Right cardiac atrium (tissue), 5 donors: ENCODE measurements at regions not wholly inside any gene's neighbourhood (a gene's known extent, or its start where the extent isn't known, plus 50 kb on each side); places are given as distances from the start of the nearest gene placed in this dataset.
"Not testable (repeated sequence)": the region's sequence is repeated elsewhere in the genome, so short reads cannot be mapped to it uniquely, and the experiment has no call there.

ENCODE experiments used
- ATAC-seq, 2 donors: fragments of 200-7000 bp; cut with Tn5 transposase; one replicate each; pipeline versions ENCODE4 v1.8.0 to v1.9.1; 2020; ENCODE audit warnings: moderate library complexity in 2 of 2, mild to moderate bottlenecking in 1 of 2
- DNase-seq, 3 donors: peaks; one replicate each; pipeline ENCODE4 v3.0.0-alpha.2; 2020
- H3K27ac ChIP-seq: one replicate; pipeline ENCODE4 v1.5.1; 2013; ENCODE audit warnings: mild to moderate bottlenecking, low read length, control low read depth, moderate library complexity
- H3K27me3 ChIP-seq: one replicate; pipeline ENCODE4 v1.6.1; 2013; ENCODE audit not compliant: control insufficient read depth, insufficient read depth
- H3K4me1 ChIP-seq: one replicate; pipeline ENCODE4 v1.6.1; 2013; ENCODE audit warnings: low read length; ENCODE audit not compliant: control insufficient read depth, insufficient read depth
- H3K4me3 ChIP-seq: one replicate; pipeline ENCODE4 v1.5.1; 2013; ENCODE audit warnings: low read length, control low read depth
- H3K9me3 ChIP-seq: one replicate; pipeline ENCODE4 v1.6.1; 2013; ENCODE audit warnings: low read length; ENCODE audit not compliant: control insufficient read depth
- WGBS: extraction: QIAGEN DNeasy Blood & Tissue Kit; methylation state at CpG from one replicate; pipeline ENCODE4 v1.1.7; 2013; 5-methylcytosine and 5-hydroxymethylcytosine counted together
- intact Hi-C, 4 donors: fragments of 100-400 bp; cut with DNase I; formaldehyde crosslinking; loops; one replicate each; pipeline versions ENCODE4 v1.11.0 to v1.14.0; 2022 to 2023
- donor health status: healthy with polysubstance abuse.
- donor health status: DM: no; HTN: yes; CAD: no.
- donor health status: DM: no; HTN: no; CAD: no.
- donor health status: DM: no; HTN: yes; CAD: no; lungs with severe emphysema.
- donor health status: DM: yes; HTN: yes; CAD: no.

DNA sequence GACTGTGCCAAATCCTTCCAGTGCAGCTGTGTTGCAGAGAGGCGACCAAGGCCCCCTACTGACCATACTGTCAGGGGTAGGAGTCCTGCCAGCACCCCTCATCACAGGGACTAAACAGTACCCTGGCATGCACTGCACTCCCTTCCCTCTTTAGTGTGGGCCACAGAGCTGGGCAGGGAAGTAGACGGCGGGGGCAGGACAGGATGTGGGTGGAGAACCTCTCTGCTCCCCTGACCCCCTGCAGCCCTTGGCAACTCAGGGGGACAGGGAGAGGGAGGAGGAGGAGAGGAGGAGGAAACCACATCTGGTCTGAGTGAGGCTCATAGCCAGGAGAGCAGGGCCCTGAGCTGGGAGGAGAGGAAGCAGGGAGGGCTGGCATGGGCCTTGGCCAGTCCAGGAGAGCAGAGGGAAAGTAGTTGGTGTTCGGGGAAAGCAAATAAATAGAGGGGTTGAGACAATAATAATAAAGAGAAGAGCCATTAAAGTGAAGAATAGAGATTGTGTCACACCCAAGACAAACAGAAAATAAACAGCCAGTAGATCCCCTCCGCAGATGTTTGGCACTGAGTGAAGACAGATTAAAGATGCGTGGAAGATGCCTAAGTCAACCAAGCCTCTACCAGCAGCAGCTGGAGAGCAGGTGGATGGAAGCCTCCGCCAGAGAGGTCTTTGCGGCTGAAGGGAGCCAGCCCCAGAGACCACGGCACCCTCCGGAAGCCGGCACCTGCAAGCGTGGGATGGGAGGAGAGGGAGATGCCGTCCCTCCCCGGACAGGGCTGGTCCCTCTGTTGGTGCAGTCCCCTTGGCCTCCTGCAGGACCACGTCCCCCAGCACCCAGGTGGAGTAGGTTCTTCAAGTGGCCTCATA, 61.5 kb downstream of the RPUSD4 start:
- WGBS: 79% methylated on average over 15 of the region's 15 CpGs

DNA sequence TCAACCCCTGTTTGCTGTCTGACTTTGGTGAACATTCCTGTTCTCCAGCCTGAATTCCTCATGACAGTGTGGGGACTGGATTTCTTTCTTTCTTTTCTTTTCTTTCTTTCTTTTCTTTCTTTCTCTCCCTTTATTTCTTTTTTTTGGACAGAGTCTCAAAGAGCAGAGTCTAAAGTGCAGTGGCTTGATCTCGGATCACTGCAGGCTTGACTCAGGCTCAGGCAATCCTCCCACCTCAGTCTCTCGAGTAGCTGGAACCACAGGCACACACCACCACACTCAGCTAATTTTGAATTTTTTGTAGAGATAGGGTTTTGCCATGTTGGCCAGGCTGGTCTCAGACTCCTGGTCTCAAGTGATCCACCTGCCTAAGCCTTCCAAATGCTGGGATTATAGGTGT, 63.1 kb downstream of the RPUSD4 start:
- H3K9me3 ChIP-seq: no peaks in the 10 kb centered on the region
- ATAC-seq (no peak), DNase-seq (no peak)
- no peaks in the 10 kb centered on the region for H3K27me3 ChIP-seq
- intact Hi-C loops: no loop called here
- WGBS: 82% methylated on average over 2 of the region's 2 CpGs
- no peak overlapping the region for H3K4me3 ChIP-seq
- H3K27ac ChIP-seq: no peak overlapping the region
- no peaks in the 10 kb centered on the region for H3K4me1 ChIP-seq

More for the DNA sequence above, 61.5 kb downstream of the RPUSD4 start:
- no peak overlapping the region for H3K27ac ChIP-seq
- H3K4me1 ChIP-seq: no peaks in the 10 kb centered on the region
- ATAC-seq (peak in 1 of 2 donors; percentile 39), DNase-seq (no peak)
- intact Hi-C loops: loop anchor here in 1 of 4 donors (1.0 kb wide), 1 partner anchor 28 kb away; no protein-coding TSS in a partner anchor
- H3K9me3 ChIP-seq: no peaks in the 10 kb centered on the region
- H3K4me3 ChIP-seq: no peak overlapping the region
- no peaks in the 10 kb centered on the region for H3K27me3 ChIP-seq

DNA sequence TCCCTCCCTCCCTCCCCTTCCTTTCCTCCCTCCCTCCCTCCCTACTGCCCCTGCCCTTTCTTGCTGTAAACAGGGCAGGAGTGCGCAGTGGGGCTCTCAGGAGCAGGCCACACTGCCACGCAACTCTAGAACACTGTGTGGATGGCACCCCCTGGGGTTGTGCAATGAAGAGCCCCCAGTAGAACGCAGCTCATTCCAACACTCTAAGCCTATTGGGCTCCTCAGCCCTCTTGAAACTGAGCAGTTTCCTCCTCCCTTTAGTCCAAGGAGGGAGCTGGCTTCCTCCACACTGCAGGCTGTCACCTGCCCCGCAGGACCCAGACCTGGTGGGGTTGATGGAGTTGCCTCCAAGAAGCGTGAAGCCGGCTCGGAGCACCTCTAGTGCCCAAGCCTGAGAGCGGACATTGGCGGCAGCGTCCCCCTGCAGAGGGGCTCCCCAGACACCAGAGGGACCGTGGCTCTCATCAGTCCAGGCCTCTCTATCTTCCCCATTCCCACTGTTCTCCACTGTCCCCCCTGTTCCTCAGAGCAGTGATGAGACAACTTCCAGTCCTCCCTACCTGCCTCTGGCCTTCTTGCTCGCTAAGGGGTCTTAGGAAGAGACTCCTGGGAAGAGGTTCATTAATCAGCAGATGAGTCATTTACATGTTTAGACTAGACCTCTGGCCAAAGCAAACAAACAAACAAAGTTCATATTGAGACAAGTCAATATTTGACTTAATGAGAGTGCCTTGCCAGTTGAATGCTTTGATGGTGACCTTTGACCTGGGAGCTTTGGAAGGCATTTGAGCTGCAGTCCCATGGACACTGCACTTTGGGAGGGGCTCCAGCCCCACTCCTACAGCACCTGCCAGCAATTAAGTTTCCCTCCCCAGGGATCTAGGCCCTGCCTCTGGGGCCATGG, 64.0 kb downstream of the RPUSD4 start:
- H3K9me3 ChIP-seq: no peaks in the 10 kb centered on the region
- DNase-seq (no peak), ATAC-seq (peak in 1 of 2 donors; percentile 33)
- no peaks in the 10 kb centered on the region for H3K27me3 ChIP-seq
- no peak overlapping the region for H3K4me3 ChIP-seq
- H3K4me1 ChIP-seq: no peaks in the 10 kb centered on the region
- H3K27ac ChIP-seq: no peak overlapping the region
- intact Hi-C loops: no loop called here
- 92% methylated on average over 12 of the region's 12 CpGs for WGBS

DNA sequence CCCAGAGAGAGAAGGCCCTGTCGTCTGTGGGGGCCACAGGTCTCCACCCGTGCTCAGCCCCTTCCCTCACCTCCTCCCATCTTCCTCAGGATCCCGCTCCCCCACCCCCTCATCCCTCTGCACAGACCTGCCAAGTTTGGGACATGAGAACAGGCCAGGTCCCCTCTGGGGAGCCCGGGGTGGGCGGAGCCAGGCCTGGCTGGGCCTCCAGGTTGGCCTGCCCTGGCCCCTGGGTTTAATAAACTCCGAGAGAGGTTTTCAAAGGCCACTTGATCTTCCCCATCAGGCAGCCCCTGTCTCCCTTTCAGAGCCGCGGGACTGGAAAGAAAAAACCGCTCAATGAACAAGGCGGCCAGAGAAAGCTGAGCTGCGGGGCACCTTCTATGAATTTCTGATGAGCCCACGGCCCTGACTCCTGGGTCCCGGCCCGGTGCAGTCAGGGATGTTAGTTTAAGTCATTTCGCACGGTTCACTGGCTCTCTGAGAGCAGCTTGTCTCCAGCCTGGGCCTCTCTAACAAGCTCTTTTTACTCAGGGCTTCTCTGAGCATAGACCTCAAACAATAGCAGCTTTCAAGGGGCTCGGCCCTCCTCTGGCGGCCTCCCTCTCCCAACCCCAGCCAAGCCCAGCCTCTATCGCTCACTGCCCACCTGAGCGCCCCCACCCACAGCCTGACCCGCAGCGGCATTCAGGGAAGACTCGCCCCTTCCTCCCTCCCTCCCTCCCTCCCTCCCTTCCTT, 64.8 kb downstream of the RPUSD4 start:
- intact Hi-C loops: no loop called here
- peak in 1 of 2 donors; percentile 18 for ATAC-seq
- 51% methylated on average over 23 of the region's 23 CpGs for WGBS

DNA sequence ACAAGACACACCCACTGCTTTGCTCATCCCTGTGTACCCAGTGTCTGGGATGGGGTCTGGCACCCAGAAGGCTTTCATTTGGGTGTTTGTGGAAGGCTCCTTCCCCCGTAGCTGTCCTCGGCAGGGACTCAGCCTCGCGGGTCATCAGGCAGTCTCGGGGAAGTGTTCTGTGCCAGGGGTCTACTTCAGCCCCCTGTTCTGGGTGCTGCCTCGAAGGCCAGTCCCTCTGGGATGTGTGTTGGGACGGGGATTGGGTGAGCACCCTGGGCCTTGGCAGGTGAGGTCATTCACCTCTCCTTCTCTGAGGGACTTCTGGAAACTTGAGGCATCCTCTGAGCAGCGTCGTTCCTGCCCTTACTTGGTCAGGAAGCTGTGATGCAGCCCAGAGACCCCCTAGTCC, 65.5 kb downstream of the RPUSD4 start:
- H3K9me3 ChIP-seq: no peaks in the 10 kb centered on the region
- no peaks in the 10 kb centered on the region for H3K27me3 ChIP-seq
- ATAC-seq (no peak), DNase-seq (no peak)
- intact Hi-C loops: no loop called here
- 78% methylated on average over 9 of the region's 9 CpGs for WGBS
- no peak overlapping the region for H3K4me3 ChIP-seq
- H3K27ac ChIP-seq: no peak overlapping the region
- H3K4me1 ChIP-seq: peaks cover 4% of the 10 kb centered on the region

More for the DNA sequence above, 64.8 kb downstream of the RPUSD4 start:
- Histone ChIP-seq H3K27me3 (no peaks in the 10 kb centered on the region), H3K4me1 (no peaks in the 10 kb centered on the region), H3K27ac (no peak overlapping the region), H3K4me3 (no peak overlapping the region), H3K9me3 (no peaks in the 10 kb centered on the region)
- DNase-seq: peak in 1 of 3 donors; percentile 61

DNA sequence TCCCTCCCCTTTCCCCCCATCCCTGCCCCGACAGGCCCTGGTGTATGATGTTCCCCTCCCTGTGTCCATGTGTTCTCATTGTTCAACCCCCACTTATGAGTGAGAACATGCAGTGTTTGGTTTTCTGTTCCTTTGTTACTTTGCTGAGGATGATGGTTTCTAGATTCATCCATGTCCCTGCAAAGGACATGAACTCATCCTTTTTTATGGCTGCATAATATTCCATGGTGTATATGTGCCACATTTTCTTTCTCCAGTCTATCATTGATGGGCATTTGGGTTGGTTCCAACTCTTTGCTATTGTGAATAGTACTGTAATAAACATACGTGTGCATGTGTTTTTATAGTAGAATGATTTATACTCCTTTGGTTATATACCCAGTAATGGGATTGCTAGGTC, 68.0 kb downstream of the RPUSD4 start:
- WGBS: 89% methylated on average over 2 of the region's 2 CpGs
- intact Hi-C loops: not testable (repeated sequence)

DNA sequence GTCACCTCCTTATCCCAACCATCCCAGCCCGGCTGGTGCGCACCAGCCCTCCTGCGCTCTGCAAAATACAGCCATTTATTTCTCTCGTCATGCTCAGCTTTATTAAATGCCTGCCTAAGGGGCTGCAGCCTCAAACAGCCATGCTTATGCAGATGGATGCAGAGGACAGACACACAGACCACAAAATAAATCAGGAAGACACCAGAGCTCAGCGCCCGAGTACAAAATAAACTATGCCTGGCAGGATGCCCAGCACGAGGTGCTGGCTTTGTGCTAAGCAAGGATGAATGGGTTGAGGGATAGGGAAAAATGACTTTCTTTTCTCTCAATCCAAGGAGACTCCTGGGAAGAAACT, 70.5 kb downstream of the RPUSD4 start:
- no peak overlapping the region for H3K4me3 ChIP-seq
- intact Hi-C loops: no loop called here
- no peaks in the 10 kb centered on the region for H3K27me3 ChIP-seq
- H3K4me1 ChIP-seq: peaks cover 9% of the 10 kb centered on the region
- 21% methylated on average over 7 of the region's 7 CpGs for WGBS
- peak in 2 of 3 donors; percentile 75 to 88 for DNase-seq
- H3K9me3 ChIP-seq: no peaks in the 10 kb centered on the region
- H3K27ac ChIP-seq: no peak overlapping the region
- peak in 1 of 2 donors; percentile 61 for ATAC-seq

More for the DNA sequence above, 68.0 kb downstream of the RPUSD4 start:
- H3K27ac ChIP-seq, H3K4me3 ChIP-seq, DNase-seq, H3K27me3 ChIP-seq, H3K4me1 ChIP-seq, ATAC-seq, H3K9me3 ChIP-seq: not testable (repeated sequence)

DNA sequence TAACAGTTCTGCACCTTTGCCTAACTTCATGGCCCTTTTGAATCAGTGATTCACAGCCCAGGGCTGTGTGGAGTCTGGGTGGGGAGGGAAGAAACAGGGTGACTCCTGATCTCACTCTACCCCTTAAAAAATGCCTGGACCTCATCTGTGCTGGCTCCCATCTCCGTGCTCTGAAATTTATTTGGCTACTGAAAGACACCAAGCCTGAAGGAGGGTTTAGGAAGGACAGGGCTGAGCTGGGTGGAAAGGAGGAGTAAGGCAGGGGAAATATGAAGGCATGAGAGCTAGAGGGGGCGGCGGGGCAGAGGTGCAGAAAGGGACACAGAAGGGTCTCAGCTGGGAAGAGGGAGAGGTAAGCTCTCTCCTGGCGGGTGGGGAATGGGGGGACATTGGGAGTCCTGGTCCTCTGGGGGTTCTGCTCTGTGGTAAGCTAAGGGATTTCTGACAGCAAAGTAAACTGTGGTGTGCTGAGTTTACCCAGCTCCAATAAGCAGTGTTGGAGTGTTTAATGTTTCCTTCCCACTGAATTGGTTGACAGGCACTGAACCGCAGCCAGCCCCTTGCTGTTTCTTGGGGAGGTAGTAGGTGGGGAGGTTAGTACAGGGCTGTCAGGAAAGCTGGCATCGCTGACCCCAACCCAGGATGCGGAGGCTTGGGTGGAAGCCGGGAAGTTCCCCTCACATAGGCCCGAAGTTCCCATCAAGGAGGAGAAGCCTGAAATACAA, 71.1 kb downstream of the RPUSD4 start:
- H3K27ac ChIP-seq: no peak overlapping the region
- peak in 1 of 2 donors; percentile 12 for ATAC-seq
- DNase-seq: no peak
- H3K9me3 ChIP-seq: no peaks in the 10 kb centered on the region
- intact Hi-C loops: no loop called here
- no peaks in the 10 kb centered on the region for H3K27me3 ChIP-seq
- H3K4me3 ChIP-seq: no peak overlapping the region
- H3K4me1 ChIP-seq: peaks cover 9% of the 10 kb centered on the region
- WGBS: 42% methylated on average over 9 of the region's 9 CpGs

DNA sequence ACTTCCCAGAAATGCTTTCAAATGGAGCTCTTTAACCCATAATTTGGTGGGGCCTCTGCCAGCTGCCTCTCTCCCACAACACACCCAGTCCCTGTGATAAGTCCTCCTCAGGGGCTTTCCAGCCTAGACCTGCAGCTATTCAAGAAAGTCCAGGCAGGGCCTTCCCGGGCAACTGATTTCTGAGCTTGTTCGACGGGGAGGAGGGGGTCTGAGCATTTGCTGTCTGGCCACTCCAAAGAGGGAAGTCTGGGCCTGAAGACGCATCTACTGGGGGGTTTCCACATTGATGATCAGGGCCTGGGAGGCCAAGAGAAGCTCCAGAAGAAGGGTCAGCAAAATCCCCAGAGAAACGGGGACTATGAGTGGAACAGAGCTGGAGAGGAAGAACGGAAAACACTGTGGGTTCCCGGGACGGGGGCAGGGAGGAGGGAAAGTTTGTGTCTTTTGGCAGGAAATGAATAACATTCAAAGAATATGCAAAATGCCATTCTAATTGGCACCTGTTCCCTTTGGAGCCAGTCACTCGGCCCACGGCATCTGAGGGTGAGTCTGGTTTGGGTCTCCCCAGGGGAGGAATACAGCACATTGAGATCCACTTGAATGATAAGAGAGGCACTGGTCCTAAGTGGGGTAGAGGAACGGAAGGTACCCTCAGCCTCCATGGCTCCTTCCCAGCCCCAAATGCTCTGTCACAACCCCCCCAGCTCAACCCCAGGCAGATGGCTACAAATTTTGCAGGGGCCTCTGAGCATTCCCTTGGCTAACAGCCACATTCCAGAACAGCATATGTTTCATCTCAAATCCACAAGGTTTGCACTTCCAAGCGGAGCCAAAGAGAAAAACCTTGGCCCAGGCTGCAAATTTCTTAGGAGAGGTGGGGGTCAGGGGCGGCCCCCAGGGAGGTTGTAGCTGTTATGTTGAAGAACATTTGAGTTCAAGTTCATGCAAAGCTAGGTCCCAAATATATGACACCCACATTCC, 72.0 kb downstream of the RPUSD4 start:
- no peak overlapping the region for H3K27ac ChIP-seq
- H3K27me3 ChIP-seq: no peaks in the 10 kb centered on the region
- peaks cover 9% of the 10 kb centered on the region for H3K4me1 ChIP-seq
- DNase-seq (peak in 2 of 3 donors; percentile 70 to 72), ATAC-seq (peak; percentile 4 to 13)
- 33% methylated on average over 13 of the region's 13 CpGs for WGBS
- H3K9me3 ChIP-seq: no peaks in the 10 kb centered on the region
- intact Hi-C loops: no loop called here
- no peak overlapping the region for H3K4me3 ChIP-seq
